ENCODE measurements at regions not wholly inside any gene's neighbourhood (a gene's known extent, or its start where the extent isn't known, plus 50 kb on each side); places are given as distances from the start of the nearest gene placed in this dataset.
"Not testable (repeated sequence)": the region's sequence is repeated elsewhere in the genome, so short reads cannot be mapped to it uniquely, and the experiment has no call there.

GRCh38 chr6:56875523-56875922, 79.4 kb upstream of the BEND6 start:
- H3K36me3 ChIP-seq: no peaks in the 10 kb centered on the region
- DNase-seq (no peak), ATAC-seq (ENCODE audit: low FRiP score in 2 of 2) (no peak)
- H3K27me3 ChIP-seq: no peaks in the 10 kb centered on the region
- no peak overlapping the region for H3K4me3 ChIP-seq
- H3K4me1 ChIP-seq: no peaks in the 10 kb centered on the region
- no peak overlapping the region for H3K27ac ChIP-seq
- H3K9me3 ChIP-seq: no peaks in the 10 kb centered on the region
- TF ChIP-seq CTCF (IDR thresholded peaks at IDR 0.05) (no peak), POLR2AphosphoS5 (IDR thresholded peaks at IDR 0.05) (no peak), EP300 (IDR thresholded peaks at IDR 0.05) (no peak), POLR2A (IDR thresholded peaks at IDR 0.05) (no peak)
- 96 to 100% methylated on average over 1 of the region's 1 CpG for WGBS, 2 donors

GRCh38 chr6:56874328-56874727, 80.6 kb upstream of the BEND6 start:
- Histone ChIP-seq H3K4me1 (no peaks in the 10 kb centered on the region), H3K27ac (no peak overlapping the region), H3K27me3 (no peaks in the 10 kb centered on the region), H3K36me3 (no peaks in the 10 kb centered on the region), H3K4me3 (no peak overlapping the region), H3K9me3 (no peaks in the 10 kb centered on the region)
- no peak for DNase-seq
- WGBS, 2 donors: 91 to 96% methylated on average over 3 of the region's 3 CpGs
- TF ChIP-seq POLR2AphosphoS5 (IDR thresholded peaks at IDR 0.05) (no peak), CTCF (IDR thresholded peaks at IDR 0.05) (no peak), POLR2A (IDR thresholded peaks at IDR 0.05) (no peak), EP300 (IDR thresholded peaks at IDR 0.05) (no peak)
- no peak for ATAC-seq (ENCODE audit: low FRiP score in 2 of 2)

GRCh38 chr6:56870053-56870452, 84.9 kb upstream of the BEND6 start:
- not testable (repeated sequence) for H3K4me3 ChIP-seq; H3K27ac ChIP-seq; H3K27me3 ChIP-seq; H3K36me3 ChIP-seq; DNase-seq; H3K4me1 ChIP-seq; H3K9me3 ChIP-seq; ATAC-seq (ENCODE audit: low FRiP score in 2 of 2)
- 87 to 98% methylated on average over 5 of the region's 5 CpGs for WGBS, 2 donors

- TF ChIP-seq EP300 (IDR thresholded peaks at IDR 0.05) (no peak), POLR2AphosphoS5 (IDR thresholded peaks at IDR 0.05) (no peak), CTCF (IDR thresholded peaks at IDR 0.05) (no peak), POLR2A (IDR thresholded peaks at IDR 0.05) (no peak)
- no peak for ATAC-seq (ENCODE audit: low FRiP score in 2 of 2)
Observed at GRCh38 chr6:56869346-56869745, 85.6 kb upstream of the BEND6 start.

GRCh38 chr6:56868687-56869086, 86.2 kb upstream of the BEND6 start:
- 83 to 84% methylated on average over 1 of the region's 1 CpG for WGBS, 2 donors
- H3K27me3 ChIP-seq: no peaks in the 10 kb centered on the region
- H3K36me3 ChIP-seq: no peaks in the 10 kb centered on the region
- no peaks in the 10 kb centered on the region for H3K9me3 ChIP-seq
- ATAC-seq (ENCODE audit: low FRiP score in 2 of 2) (no peak), DNase-seq (no peak)
- H3K4me3 ChIP-seq: no peak overlapping the region
- H3K27ac ChIP-seq: peak overlapping the region in 1 of 4 donors; percentile 15
- TF ChIP-seq POLR2A (IDR thresholded peaks at IDR 0.05) (no peak), EP300 (IDR thresholded peaks at IDR 0.05) (no peak), POLR2AphosphoS5 (IDR thresholded peaks at IDR 0.05) (no peak), CTCF (IDR thresholded peaks at IDR 0.05) (no peak)
- H3K4me1 ChIP-seq: peaks cover 0 to 10% (median under 1%) of the 10 kb centered on the region in 4 donors

More at GRCh38 chr6:56869346-56869745, 85.6 kb upstream of the BEND6 start:
- Histone ChIP-seq H3K9me3 (no peaks in the 10 kb centered on the region), H3K27me3 (no peaks in the 10 kb centered on the region), H3K4me1 (peaks cover 0 to 7% (median 0%) of the 10 kb centered on the region in 4 donors), H3K36me3 (no peaks in the 10 kb centered on the region), H3K27ac (no peak overlapping the region), H3K4me3 (no peak overlapping the region)
- no peak for DNase-seq
- 78 to 88% methylated on average over 2 of the region's 2 CpGs for WGBS, 2 donors

All from upper lobe of left lung (tissue), 6 donors.